Fibroblast of mammary gland (primary cell): ENCODE measurements at regions not wholly inside any gene's neighbourhood (a gene's known extent, or its start where the extent isn't known, plus 50 kb on each side); places are given as distances from the start of the nearest gene placed in this dataset.

Experiments used
- DNase-seq: peaks from one replicate; pipeline ENCODE4 v3.0.0-alpha.2; 2010; ENCODE audit warnings: low read depth
- H3K4me3 ChIP-seq: 2 replicates; pipeline ENCODE4 v1.5.1; 2011; ENCODE audit warnings: low read depth, mild to moderate bottlenecking, low read length, moderate library complexity; ENCODE audit not compliant: control insufficient read depth
- CTCF ChIP-seq: conservative IDR thresholded peaks from 2 replicates; pipeline ENCODE4 v1.5.1; 2011; ENCODE audit warnings: low read depth, low read length, inconsistent platforms; ENCODE audit not compliant: control insufficient read depth, insufficient read depth

GRCh38 chr10:31707093-31708039 lies 221.3 kb downstream of the ARHGAP12 start:
- no peak overlapping the region for H3K4me3 ChIP-seq
- TF ChIP-seq CTCF: no peak
- DNase-seq: peak; percentile 79

- no peak for DNase-seq
- H3K4me3 ChIP-seq: no peak overlapping the region
- no peak for TF ChIP-seq CTCF
Measured at GRCh38 chr10:31706464-31707092, 222.1 kb downstream of the ARHGAP12 start.

GRCh38 chr10:31705136-31705535 lies 223.5 kb downstream of the ARHGAP12 start:
- no peak for TF ChIP-seq CTCF
- no peak overlapping the region for H3K4me3 ChIP-seq
- DNase-seq: no peak

- no peak for DNase-seq
- TF ChIP-seq CTCF: no peak
- H3K4me3 ChIP-seq: no peak overlapping the region
Measured at GRCh38 chr10:31704195-31704594, 224.4 kb downstream of the ARHGAP12 start.

GRCh38 chr10:31702954-31703353 lies 225.7 kb downstream of the ARHGAP12 start:
- DNase-seq: no peak
- H3K4me3 ChIP-seq: no peak overlapping the region
- no peak for TF ChIP-seq CTCF

- DNase-seq: no peak
- no peak overlapping the region for H3K4me3 ChIP-seq
- TF ChIP-seq CTCF: no peak
Measured at GRCh38 chr10:31702005-31702404, 226.6 kb downstream of the ARHGAP12 start.
